ENCODE measurements at regions not wholly inside any gene's neighbourhood (a gene's known extent, or its start where the extent isn't known, plus 50 kb on each side); places are given as distances from the start of the nearest gene placed in this dataset.

GRCh38 chr11:45597097-45597496, 68.3 kb downstream of the CHST1 start:
- ATAC-seq, result no peak

GRCh38 chr11:45596571-45596970, 68.9 kb downstream of the CHST1 start:
- no peak for ATAC-seq

- no peak for ATAC-seq
Observed at GRCh38 chr11:45593992-45594391, 71.4 kb downstream of the CHST1 start.

- no peak for ATAC-seq
Observed at GRCh38 chr11:45592636-45593035, 72.8 kb downstream of the CHST1 start.

- ATAC-seq, result no peak
Observed at GRCh38 chr11:45590743-45591142, 74.7 kb downstream of the CHST1 start.

GRCh38 chr11:45585205-45585604, 80.2 kb downstream of the CHST1 start:
- no peak for ATAC-seq

GRCh38 chr11:45583981-45584566, 81.3 kb downstream of the CHST1 start:
- no peak for ATAC-seq

- ATAC-seq, result no peak
Observed at GRCh38 chr11:45580399-45580798, 85.0 kb downstream of the CHST1 start.

GRCh38 chr11:45578316-45578715, 87.1 kb downstream of the CHST1 start:
- no peak for ATAC-seq

- ATAC-seq, result no peak
Observed at GRCh38 chr11:45577752-45578151, 87.7 kb downstream of the CHST1 start.

GRCh38 chr11:45576461-45577215, 88.8 kb downstream of the CHST1 start:
- no peak for ATAC-seq

GRCh38 chr11:45573728-45574127, 91.7 kb downstream of the CHST1 start:
- ATAC-seq, result no peak

GRCh38 chr11:45572354-45573123, 92.9 kb downstream of the CHST1 start:
- ATAC-seq, result no peak

- ATAC-seq, result no peak
Observed at GRCh38 chr11:45569776-45570175, 95.6 kb downstream of the CHST1 start.

GRCh38 chr11:45568049-45568448, 97.4 kb downstream of the CHST1 start:
- no peak for ATAC-seq

- no peak for ATAC-seq
Observed at GRCh38 chr11:45565446-45565988, 99.9 kb downstream of the CHST1 start.

GRCh38 chr11:45563810-45564209, 101.6 kb downstream of the CHST1 start:
- no peak for ATAC-seq

- ATAC-seq, result no peak
Observed at GRCh38 chr11:45563171-45563570, 102.3 kb downstream of the CHST1 start.

GRCh38 chr11:45560913-45561281, 104.5 kb downstream of the CHST1 start:
- no peak for ATAC-seq

GRCh38 chr11:45560155-45560912, 105.1 kb downstream of the CHST1 start:
- ATAC-seq, result no peak

GRCh38 chr11:45556851-45557707, 108.3 kb downstream of the CHST1 start:
- ATAC-seq, result no peak

All from esophagus mucosa (tissue), 1 donor.